Astrocyte (in vitro differentiated cells and primary cell): ENCODE measurements at regions not wholly inside any gene's neighbourhood (a gene's known extent, or its start where the extent isn't known, plus 50 kb on each side); places are given as distances from the start of the nearest gene placed in this dataset.
"Not testable (repeated sequence)": the region's sequence is repeated elsewhere in the genome, so short reads cannot be mapped to it uniquely, and the experiment has no call there.

Source experiments
- DNase-seq: peaks from one replicate; pipeline ENCODE4 v3.0.0-alpha.2; 2010; ENCODE audit warnings: low read depth
- FAIRE-seq: peaks from 2 replicates; lab custom pipeline; 2011; peaks lifted over from hg19 to GRCh38; lab: Jason Lieb, UNC
- H2AFZ ChIP-seq: 2 replicates; pipeline ENCODE4 v1.6.0; 2012; ENCODE audit warnings: low read depth, low read length, inconsistent platforms
- H3K27ac ChIP-seq: 2 replicates; pipeline ENCODE4 v1.5.1; 2011; ENCODE audit warnings: low read depth, low read length, inconsistent platforms
- H3K27me3 ChIP-seq: 2 replicates; pipeline ENCODE4 v1.6.0; 2011; ENCODE audit warnings: low read length, inconsistent platforms; ENCODE audit not compliant: insufficient read depth
- H3K36me3 ChIP-seq: 2 replicates; pipeline ENCODE4 v1.5.1; 2011; ENCODE audit warnings: low read length, inconsistent platforms; ENCODE audit not compliant: insufficient read depth
- H3K4me1 ChIP-seq: 2 replicates; pipeline ENCODE4 v1.5.1; 2011; ENCODE audit warnings: low read length, inconsistent platforms; ENCODE audit not compliant: insufficient read depth
- H3K4me2 ChIP-seq: 2 replicates; pipeline ENCODE4 v1.6.0; 2012; ENCODE audit warnings: low read length, inconsistent platforms
- H3K4me3 ChIP-seq: 2 replicates; pipeline ENCODE4 v1.5.1; 2011; ENCODE audit warnings: low read depth, mild to moderate bottlenecking, low read length, inconsistent platforms; ENCODE audit not compliant: insufficient read depth
- H3K79me2 ChIP-seq: 2 replicates; pipeline ENCODE4 v1.6.0; 2012; ENCODE audit warnings: mild to moderate bottlenecking, low read length, inconsistent platforms; ENCODE audit not compliant: insufficient read depth
- H3K9ac ChIP-seq: 2 replicates; pipeline ENCODE4 v1.6.0; 2012; ENCODE audit warnings: mild to moderate bottlenecking, low read length, inconsistent platforms
- H3K9me3 ChIP-seq: 2 replicates; pipeline ENCODE4 v1.5.1; 2012; ENCODE audit warnings: low read depth, mild to moderate bottlenecking, low read length, inconsistent platforms; ENCODE audit not compliant: insufficient read depth
- H4K20me1 ChIP-seq: 2 replicates; pipeline ENCODE4 v1.6.0; 2012; ENCODE audit warnings: low read length, inconsistent platforms; ENCODE audit not compliant: insufficient read depth
- H3K27ac Mint-ChIP-seq: one replicate; pipeline ENCODE4 v1.8.0; 2021; ENCODE audit warnings: mild to moderate bottlenecking, mixed read lengths; ENCODE audit not compliant: unreplicated experiment
- H3K27me3 Mint-ChIP-seq: one replicate; pipeline ENCODE4 v1.8.0; 2021; ENCODE audit warnings: low read depth, mixed read lengths; ENCODE audit not compliant: unreplicated experiment
- H3K36me3 Mint-ChIP-seq: one replicate; pipeline ENCODE4 v1.8.0; 2021; ENCODE audit warnings: low read depth, mixed read lengths; ENCODE audit not compliant: unreplicated experiment
- H3K4me1 Mint-ChIP-seq: one replicate; pipeline ENCODE4 v1.8.0; 2021; ENCODE audit warnings: low read depth, mixed read lengths; ENCODE audit not compliant: unreplicated experiment
- H3K4me3 Mint-ChIP-seq: one replicate; pipeline ENCODE4 v1.8.0; 2021; ENCODE audit warnings: mild to moderate bottlenecking, moderate library complexity, mixed read lengths; ENCODE audit not compliant: unreplicated experiment
- H3K9me3 Mint-ChIP-seq: one replicate; pipeline ENCODE4 v1.8.0; 2021; ENCODE audit warnings: mild to moderate bottlenecking, mixed read lengths; ENCODE audit not compliant: unreplicated experiment
- CTCF ChIP-seq: IDR thresholded peaks from 2 replicates; pipeline ENCODE4 v1.5.1; 2011; ENCODE audit warnings: low read depth, mild to moderate bottlenecking, inconsistent platforms, low read length, moderate library complexity; ENCODE audit not compliant: insufficient read depth
- EZH2 ChIP-seq: IDR thresholded peaks from 2 replicates; pipeline ENCODE4 v1.6.1; 2012; ENCODE audit warnings: mild to moderate bottlenecking, low read length, inconsistent platforms; ENCODE audit not compliant: insufficient read depth

GRCh38 chr6:23790756-23791155 is 335.3 kb upstream of the NRSN1 start:
- H3K4me3 Mint-ChIP-seq: no peak overlapping the region
- H3K9me3 Mint-ChIP-seq: no peaks in the 10 kb centered on the region
- H3K4me3 ChIP-seq: no peak overlapping the region
- H4K20me1 ChIP-seq: no peaks in the 10 kb centered on the region
- H3K9ac ChIP-seq: no peak overlapping the region
- DNase-seq (no peak), FAIRE-seq (no peak)
- H3K4me1 Mint-ChIP-seq: no peaks in the 10 kb centered on the region
- no peak overlapping the region for H3K4me2 ChIP-seq
- no peak overlapping the region for H2AFZ ChIP-seq
- no peaks in the 10 kb centered on the region for H3K27me3 Mint-ChIP-seq
- H3K36me3 ChIP-seq: no peaks in the 10 kb centered on the region
- no peak overlapping the region for H3K27ac Mint-ChIP-seq
- H3K4me1 ChIP-seq: no peaks in the 10 kb centered on the region
- H3K79me2 ChIP-seq: no peaks in the 10 kb centered on the region
- H3K27me3 ChIP-seq: no peaks in the 10 kb centered on the region
- H3K27ac ChIP-seq: no peak overlapping the region
- H3K36me3 Mint-ChIP-seq: no peaks in the 10 kb centered on the region
- no peaks in the 10 kb centered on the region for H3K9me3 ChIP-seq
- TF ChIP-seq CTCF: no peak
- TF ChIP-seq EZH2: no peak

GRCh38 chr6:23797041-23797440 is 329.0 kb upstream of the NRSN1 start:
- Histone ChIP-seq H3K4me3 (no peak overlapping the region), H3K4me2 (no peak overlapping the region), H3K79me2 (no peaks in the 10 kb centered on the region), H2AFZ (no peak overlapping the region), H3K36me3 (no peaks in the 10 kb centered on the region), H3K9me3 (no peaks in the 10 kb centered on the region), H3K27me3 (no peaks in the 10 kb centered on the region), H3K27ac (no peak overlapping the region), H4K20me1 (no peaks in the 10 kb centered on the region), H3K9ac (no peak overlapping the region), H3K4me1 (no peaks in the 10 kb centered on the region)
- no peaks in the 10 kb centered on the region for H3K27me3 Mint-ChIP-seq
- no peaks in the 10 kb centered on the region for H3K36me3 Mint-ChIP-seq
- no peaks in the 10 kb centered on the region for H3K4me1 Mint-ChIP-seq
- H3K27ac Mint-ChIP-seq: no peak overlapping the region
- TF ChIP-seq EZH2 (no peak), CTCF (no peak)
- DNase-seq (no peak), FAIRE-seq (no peak)
- H3K4me3 Mint-ChIP-seq: no peak overlapping the region
- H3K9me3 Mint-ChIP-seq: no peaks in the 10 kb centered on the region

GRCh38 chr6:23804289-23804688 is 321.7 kb upstream of the NRSN1 start:
- H3K4me3 ChIP-seq, H3K9me3 Mint-ChIP-seq, FAIRE-seq, H3K9me3 ChIP-seq, H3K4me1 ChIP-seq, H3K9ac ChIP-seq, H3K27ac Mint-ChIP-seq, H3K27ac ChIP-seq, H3K36me3 ChIP-seq, DNase-seq, H3K4me3 Mint-ChIP-seq, H3K36me3 Mint-ChIP-seq, H3K79me2 ChIP-seq, H3K4me1 Mint-ChIP-seq, H4K20me1 ChIP-seq, H3K27me3 ChIP-seq, H3K27me3 Mint-ChIP-seq, H2AFZ ChIP-seq, H3K4me2 ChIP-seq: not testable (repeated sequence)

- not testable (repeated sequence) for H3K36me3 Mint-ChIP-seq, H3K4me2 ChIP-seq, H2AFZ ChIP-seq, H3K4me1 Mint-ChIP-seq, H4K20me1 ChIP-seq, H3K79me2 ChIP-seq, H3K4me1 ChIP-seq, H3K9me3 ChIP-seq, H3K4me3 ChIP-seq, H3K4me3 Mint-ChIP-seq, H3K36me3 ChIP-seq, H3K27ac Mint-ChIP-seq, H3K27me3 ChIP-seq, H3K9me3 Mint-ChIP-seq, DNase-seq, H3K27me3 Mint-ChIP-seq, H3K9ac ChIP-seq, H3K27ac ChIP-seq, FAIRE-seq
These were observed 304.9 kb upstream of the NRSN1 start for GRCh38 chr6:23821141-23821540.
